SK-N-MC (cell line): ENCODE measurements at regions not wholly inside any gene's neighbourhood (a gene's known extent, or its start where the extent isn't known, plus 50 kb on each side); places are given as distances from the start of the nearest gene placed in this dataset.

Source experiments
- EZH2 ChIP-seq: fragments of 200-600 bp; sonication (generic); IDR thresholded peaks from one replicate; pipeline ENCODE4 v1.6.1; 2017; ENCODE audit warnings: antibody characterized with exemption
- POLR2AphosphoS5 ChIP-seq: IDR thresholded peaks from 2 replicates; pipeline ENCODE4 v1.6.1; 2012; ENCODE audit warnings: mild to moderate bottlenecking, low read depth, low read length, borderline replicate concordance

DNA sequence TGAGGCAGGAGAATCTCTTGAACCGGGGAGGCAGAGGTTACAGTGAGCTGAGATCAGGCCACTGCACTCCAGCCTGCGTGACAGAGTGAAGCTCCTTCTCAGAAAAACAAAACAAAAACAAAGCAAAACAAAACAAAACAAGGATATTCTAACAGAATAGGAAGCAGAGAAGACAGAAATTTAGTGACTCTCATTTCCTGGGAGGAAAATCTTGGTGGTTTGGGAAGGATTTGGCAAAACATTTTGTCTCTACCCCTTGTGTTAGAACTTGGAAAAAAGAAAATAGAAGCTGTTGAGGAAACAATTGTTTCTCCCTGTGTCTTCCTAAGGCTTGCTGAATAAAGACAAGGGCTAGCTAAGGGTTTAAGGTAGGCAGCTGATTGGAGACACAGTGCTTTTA, 79.7 kb upstream of the PTPRR start:
- TF ChIP-seq EZH2 (no peak), POLR2AphosphoS5 (no peak)
